ENCODE measurements at regions not wholly inside any gene's neighbourhood (a gene's known extent, or its start where the extent isn't known, plus 50 kb on each side); places are given as distances from the start of the nearest gene placed in this dataset.

GRCh38 chr6:153931431-153931830, 107.6 kb upstream of the OPRM1 start:
- no peak for TF ChIP-seq CTCF (IDR thresholded peaks at IDR 0.05)
- TF ChIP-seq EZH2 (IDR thresholded peaks at IDR 0.05; ENCODE audit: borderline replicate concordance, insufficient read depth, low read depth, low read length, poor library complexity, severe bottlenecking): no peak
